ENCODE measurements at regions not wholly inside any gene's neighbourhood (a gene's known extent, or its start where the extent isn't known, plus 50 kb on each side); places are given as distances from the start of the nearest gene placed in this dataset.
"Not testable (repeated sequence)": the region's sequence is repeated elsewhere in the genome, so short reads cannot be mapped to it uniquely, and the experiment has no call there.

GRCh38 chr2:234389661-234390060 is 107.2 kb downstream of the ARL4C start:
- H3K27me3 ChIP-seq (replicated peaks in 2 of 5; ENCODE audit: control insufficient read depth in 4 of 5, insufficient read depth in 5 of 5, low read length in 4 of 5); H3K4me3 ChIP-seq (ENCODE audit: control insufficient read depth in 1 of 7, extremely low read depth in 1 of 7, insufficient read depth in 4 of 7, low read depth in 2 of 7, low read length in 6 of 7); H3K36me3 ChIP-seq (ENCODE audit: control insufficient read depth in 4 of 4, insufficient read depth in 4 of 4, low read length in 3 of 4); CTCF ChIA-PET; H3K4me1 ChIP-seq (ENCODE audit: control extremely low read depth in 1 of 4, control insufficient read depth in 4 of 4, insufficient read depth in 4 of 4, low read length in 3 of 4); H3K9me3 ChIP-seq (ENCODE audit: control extremely low read depth in 1 of 5, control insufficient read depth in 4 of 5, insufficient read depth in 2 of 5, low read depth in 1 of 5, low read length in 4 of 5); H3K27ac ChIP-seq (ENCODE audit: insufficient read depth in 1 of 2, low read depth in 1 of 2, low read length in 2 of 2, poor library complexity in 1 of 2, severe bottlenecking in 2 of 2); POLR2A ChIA-PET: not testable (repeated sequence)
- DNase-seq: peak in 2 of 3 donors; percentile 19 to 30
- WGBS (ENCODE audit: insufficient coverage): 40% methylated on average over 1 of the region's 3 CpGs

DNA sequence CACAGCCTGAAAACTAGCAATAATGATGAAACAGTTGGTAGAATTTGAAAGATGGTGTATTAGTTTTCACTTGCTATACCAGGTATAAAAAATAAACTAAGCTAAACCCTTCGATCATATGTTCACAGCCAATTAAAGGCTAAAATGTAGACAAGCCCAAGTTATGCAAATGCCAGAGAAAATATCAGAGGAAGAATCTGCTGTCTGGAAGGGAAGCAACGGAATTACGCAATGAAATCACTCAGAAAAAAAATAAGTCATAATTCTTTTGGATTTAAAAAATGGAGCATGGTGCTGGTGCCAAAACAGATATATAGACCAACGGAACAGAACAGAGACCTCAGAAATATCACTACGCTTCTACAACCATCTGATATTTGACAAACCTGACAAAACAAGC is 108.3 kb downstream of the ARL4C start:
- no peaks in the 10 kb centered on the region for H3K36me3 ChIP-seq (ENCODE audit: control insufficient read depth in 4 of 4, insufficient read depth in 4 of 4, low read length in 3 of 4)

DNA sequence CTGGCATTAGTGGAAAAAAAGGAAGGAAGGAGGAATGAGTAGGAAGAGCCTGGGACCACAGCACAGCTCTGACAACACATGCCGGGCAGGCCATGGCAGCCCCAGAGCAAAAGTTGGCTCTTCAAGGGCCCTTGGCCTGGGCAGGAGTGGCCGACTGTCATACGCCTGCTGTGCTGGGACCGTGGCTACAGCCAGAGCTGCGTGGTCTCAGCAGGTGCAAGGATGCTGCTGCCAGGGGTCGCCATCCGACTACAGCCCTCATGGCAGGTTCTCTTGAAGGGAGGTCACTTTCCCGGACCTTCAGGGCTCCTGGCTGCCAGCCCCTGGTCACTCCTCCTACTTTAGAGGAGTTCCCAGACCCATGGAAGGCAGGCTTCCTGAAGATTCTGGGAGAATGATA is 109.9 kb downstream of the ARL4C start:
- no peak for DNase-seq
- no peaks in the 10 kb centered on the region for H3K36me3 ChIP-seq (ENCODE audit: control insufficient read depth in 4 of 4, insufficient read depth in 4 of 4, low read length in 3 of 4)
- H3K4me3 ChIP-seq (ENCODE audit: control insufficient read depth in 1 of 7, extremely low read depth in 1 of 7, insufficient read depth in 4 of 7, low read depth in 2 of 7, low read length in 6 of 7): no peak overlapping the region
- ChIA-PET POLR2A (no interaction called here), CTCF (no interaction called here)
- 97% methylated on average over 7 of the region's 8 CpGs for WGBS (ENCODE audit: insufficient coverage)
- H3K9me3 ChIP-seq (ENCODE audit: control extremely low read depth in 1 of 5, control insufficient read depth in 4 of 5, insufficient read depth in 2 of 5, low read depth in 1 of 5, low read length in 4 of 5): peaks cover 0 to 4% (median 0%) of the 10 kb centered on the region in 5 experiments
- H3K27me3 ChIP-seq (replicated peaks in 2 of 5; ENCODE audit: control insufficient read depth in 4 of 5, insufficient read depth in 5 of 5, low read length in 4 of 5): peaks cover 0 to 12% (median 0%) of the 10 kb centered on the region in 5 experiments
- H3K4me1 ChIP-seq (ENCODE audit: control extremely low read depth in 1 of 4, control insufficient read depth in 4 of 4, insufficient read depth in 4 of 4, low read length in 3 of 4): no peaks in the 10 kb centered on the region
- no peak overlapping the region for H3K27ac ChIP-seq (ENCODE audit: insufficient read depth in 1 of 2, low read depth in 1 of 2, low read length in 2 of 2, poor library complexity in 1 of 2, severe bottlenecking in 2 of 2)

More for the DNA sequence above, 108.3 kb downstream of the ARL4C start:
- H3K4me1 ChIP-seq (ENCODE audit: control extremely low read depth in 1 of 4, control insufficient read depth in 4 of 4, insufficient read depth in 4 of 4, low read length in 3 of 4): no peaks in the 10 kb centered on the region
- ChIA-PET CTCF (no interaction called here), POLR2A (no interaction called here)
- H3K27ac ChIP-seq (ENCODE audit: insufficient read depth in 1 of 2, low read depth in 1 of 2, low read length in 2 of 2, poor library complexity in 1 of 2, severe bottlenecking in 2 of 2): no peak overlapping the region
- DNase-seq: no peak
- H3K4me3 ChIP-seq (ENCODE audit: control insufficient read depth in 1 of 7, extremely low read depth in 1 of 7, insufficient read depth in 4 of 7, low read depth in 2 of 7, low read length in 6 of 7): no peak overlapping the region
- peaks cover 0 to 12% (median 0%) of the 10 kb centered on the region in 5 experiments for H3K27me3 ChIP-seq (replicated peaks in 2 of 5; ENCODE audit: control insufficient read depth in 4 of 5, insufficient read depth in 5 of 5, low read length in 4 of 5)
- WGBS (ENCODE audit: insufficient coverage): 100% methylated on average over 1 of the region's 5 CpGs
- H3K9me3 ChIP-seq (ENCODE audit: control extremely low read depth in 1 of 5, control insufficient read depth in 4 of 5, insufficient read depth in 2 of 5, low read depth in 1 of 5, low read length in 4 of 5): peaks cover 0 to 4% (median 0%) of the 10 kb centered on the region in 5 experiments

DNA sequence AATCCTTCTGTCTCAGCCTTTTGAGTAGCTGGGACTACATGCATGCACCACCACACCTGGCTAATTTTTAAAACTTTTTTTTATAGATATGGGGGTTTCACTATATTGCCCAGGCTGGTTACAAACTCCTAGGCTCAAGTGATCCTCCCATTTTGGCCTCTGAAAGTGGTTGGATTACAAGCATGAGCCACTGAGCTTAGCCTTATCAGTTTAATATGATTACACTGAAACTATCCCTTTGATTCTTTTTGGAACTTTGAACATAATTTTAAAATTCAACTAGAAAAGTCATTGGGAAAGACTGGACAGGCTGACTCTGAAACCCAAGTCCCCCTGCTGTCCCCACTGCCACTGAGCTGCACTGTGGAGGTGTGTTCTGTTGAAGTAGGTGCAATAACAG is 114.8 kb downstream of the ARL4C start:
- Histone ChIP-seq H3K27ac (ENCODE audit: insufficient read depth in 1 of 2, low read depth in 1 of 2, low read length in 2 of 2, poor library complexity in 1 of 2, severe bottlenecking in 2 of 2) (no peak overlapping the region), H3K27me3 (replicated peaks in 2 of 5; ENCODE audit: control insufficient read depth in 4 of 5, insufficient read depth in 5 of 5, low read length in 4 of 5) (peaks cover 0 to 19% (median 0%) of the 10 kb centered on the region in 5 experiments), H3K4me1 (ENCODE audit: control extremely low read depth in 1 of 4, control insufficient read depth in 4 of 4, insufficient read depth in 4 of 4, low read length in 3 of 4) (no peaks in the 10 kb centered on the region), H3K4me3 (ENCODE audit: control insufficient read depth in 1 of 7, extremely low read depth in 1 of 7, insufficient read depth in 4 of 7, low read depth in 2 of 7, low read length in 6 of 7) (no peak overlapping the region), H3K9me3 (ENCODE audit: control extremely low read depth in 1 of 5, control insufficient read depth in 4 of 5, insufficient read depth in 2 of 5, low read depth in 1 of 5, low read length in 4 of 5) (peaks cover 0 to 4% (median 0%) of the 10 kb centered on the region in 5 experiments), H3K36me3 (ENCODE audit: control insufficient read depth in 4 of 4, insufficient read depth in 4 of 4, low read length in 3 of 4) (no peaks in the 10 kb centered on the region)
- ChIA-PET CTCF (no interaction called here), POLR2A (no interaction called here)
- DNase-seq: no peak

DNA sequence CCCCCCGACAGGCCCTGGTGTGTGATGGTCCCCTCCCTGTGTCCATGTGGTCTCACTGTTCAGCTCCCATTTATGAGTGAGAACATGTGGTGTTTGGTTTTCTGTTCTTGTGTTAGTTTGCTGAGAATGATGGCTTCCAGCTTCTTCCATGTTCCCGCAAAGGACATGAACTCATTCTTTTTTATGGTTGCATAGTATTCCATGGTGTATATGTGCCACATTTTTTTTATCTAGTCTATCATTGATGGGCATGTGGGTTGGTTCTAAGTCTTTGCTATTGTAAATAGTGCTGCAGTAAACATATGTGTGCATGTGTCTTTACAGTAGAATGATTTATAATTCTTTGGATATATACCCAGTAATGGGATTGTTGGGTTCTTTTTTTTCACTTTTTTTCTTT is 117.9 kb downstream of the ARL4C start:
- H3K36me3 ChIP-seq (ENCODE audit: control insufficient read depth in 4 of 4, insufficient read depth in 4 of 4, low read length in 3 of 4); H3K27ac ChIP-seq (ENCODE audit: insufficient read depth in 1 of 2, low read depth in 1 of 2, low read length in 2 of 2, poor library complexity in 1 of 2, severe bottlenecking in 2 of 2); DNase-seq; H3K9me3 ChIP-seq (ENCODE audit: control extremely low read depth in 1 of 5, control insufficient read depth in 4 of 5, insufficient read depth in 2 of 5, low read depth in 1 of 5, low read length in 4 of 5); H3K4me1 ChIP-seq (ENCODE audit: control extremely low read depth in 1 of 4, control insufficient read depth in 4 of 4, insufficient read depth in 4 of 4, low read length in 3 of 4); H3K4me3 ChIP-seq (ENCODE audit: control insufficient read depth in 1 of 7, extremely low read depth in 1 of 7, insufficient read depth in 4 of 7, low read depth in 2 of 7, low read length in 6 of 7); POLR2A ChIA-PET: not testable (repeated sequence)
- WGBS (ENCODE audit: insufficient coverage): no CpG with 5 or more reads among the region's 2 CpGs
- H3K27me3 ChIP-seq (replicated peaks in 2 of 5; ENCODE audit: control insufficient read depth in 4 of 5, insufficient read depth in 5 of 5, low read length in 4 of 5): peaks cover 0 to 27% (median 0%) of the 10 kb centered on the region in 5 experiments
- CTCF ChIA-PET: interaction anchor here (1.3 kb wide), 1 partner anchor 122 kb away, joined by 4 read pairs; no protein-coding TSS in a partner anchor

DNA sequence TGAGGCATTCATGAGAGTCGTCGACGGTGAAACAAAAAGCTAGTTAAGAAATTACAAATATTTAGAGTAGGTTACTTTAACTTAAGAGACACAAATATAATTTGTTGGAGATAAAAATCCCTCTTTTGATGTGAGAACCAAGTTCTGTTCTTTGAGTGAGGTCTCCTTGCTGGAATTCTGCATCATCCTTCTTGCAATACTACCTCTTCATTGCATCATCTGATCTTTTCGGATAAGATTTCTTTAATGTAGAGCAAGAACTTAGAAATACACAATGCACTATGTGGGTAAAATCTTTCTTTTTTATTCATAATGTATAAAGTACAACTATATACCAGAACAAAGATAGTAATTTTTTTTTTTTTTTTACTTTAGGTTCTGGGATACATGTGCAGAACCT is 118.4 kb downstream of the ARL4C start:
- Histone ChIP-seq H3K36me3 (ENCODE audit: control insufficient read depth in 4 of 4, insufficient read depth in 4 of 4, low read length in 3 of 4) (no peaks in the 10 kb centered on the region), H3K27ac (ENCODE audit: insufficient read depth in 1 of 2, low read depth in 1 of 2, low read length in 2 of 2, poor library complexity in 1 of 2, severe bottlenecking in 2 of 2) (no peak overlapping the region), H3K27me3 (replicated peaks in 2 of 5; ENCODE audit: control insufficient read depth in 4 of 5, insufficient read depth in 5 of 5, low read length in 4 of 5) (peaks cover 0 to 27% (median 0%) of the 10 kb centered on the region in 5 experiments), H3K4me3 (ENCODE audit: control insufficient read depth in 1 of 7, extremely low read depth in 1 of 7, insufficient read depth in 4 of 7, low read depth in 2 of 7, low read length in 6 of 7) (no peak overlapping the region), H3K4me1 (ENCODE audit: control extremely low read depth in 1 of 4, control insufficient read depth in 4 of 4, insufficient read depth in 4 of 4, low read length in 3 of 4) (no peaks in the 10 kb centered on the region), H3K9me3 (ENCODE audit: control extremely low read depth in 1 of 5, control insufficient read depth in 4 of 5, insufficient read depth in 2 of 5, low read depth in 1 of 5, low read length in 4 of 5) (peaks cover 0 to 9% (median 0%) of the 10 kb centered on the region in 5 experiments)
- no CpG with 5 or more reads among the region's 4 CpGs for WGBS (ENCODE audit: insufficient coverage)
- ChIA-PET POLR2A (no interaction called here), CTCF (no interaction called here)
- no peak for DNase-seq

DNA sequence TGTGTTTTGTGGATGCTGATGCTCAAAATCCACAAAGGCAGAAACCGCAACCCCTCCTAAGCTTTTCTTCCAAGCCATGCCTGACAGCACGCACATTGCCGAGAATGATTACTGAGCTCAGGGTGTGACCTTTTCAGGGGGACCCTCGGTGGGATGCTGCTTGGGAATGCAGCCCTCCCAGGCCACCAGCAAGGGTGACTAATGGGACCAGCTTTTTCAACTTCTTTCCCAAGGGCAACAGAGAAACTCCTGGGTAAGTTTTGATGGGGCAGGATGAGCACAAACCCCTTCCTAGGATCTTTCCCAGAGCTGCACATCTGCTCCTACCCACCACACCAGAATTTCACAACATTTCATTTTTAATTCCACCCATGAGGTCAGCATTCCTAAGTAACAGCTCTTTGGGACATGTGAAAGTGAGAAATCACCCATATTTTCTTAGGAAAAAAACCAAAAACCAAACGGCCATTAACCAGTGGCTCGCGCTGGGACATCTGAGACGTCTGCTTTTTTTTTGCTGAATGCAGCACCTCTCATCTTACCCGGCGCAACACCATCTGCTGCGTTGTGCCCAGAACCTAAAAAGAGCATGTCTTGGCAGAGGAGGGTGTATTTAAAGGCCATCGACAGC is 119.0 kb downstream of the ARL4C start:
- ChIA-PET POLR2A (no interaction called here), CTCF (no interaction called here)
- Histone ChIP-seq H3K27me3 (replicated peaks in 2 of 5; ENCODE audit: control insufficient read depth in 4 of 5, insufficient read depth in 5 of 5, low read length in 4 of 5) (peaks cover 0 to 27% (median 0%) of the 10 kb centered on the region in 5 experiments), H3K4me3 (ENCODE audit: control insufficient read depth in 1 of 7, extremely low read depth in 1 of 7, insufficient read depth in 4 of 7, low read depth in 2 of 7, low read length in 6 of 7) (no peak overlapping the region), H3K9me3 (ENCODE audit: control extremely low read depth in 1 of 5, control insufficient read depth in 4 of 5, insufficient read depth in 2 of 5, low read depth in 1 of 5, low read length in 4 of 5) (peaks cover 0 to 9% (median 0%) of the 10 kb centered on the region in 5 experiments), H3K36me3 (ENCODE audit: control insufficient read depth in 4 of 4, insufficient read depth in 4 of 4, low read length in 3 of 4) (no peaks in the 10 kb centered on the region), H3K4me1 (ENCODE audit: control extremely low read depth in 1 of 4, control insufficient read depth in 4 of 4, insufficient read depth in 4 of 4, low read length in 3 of 4) (no peaks in the 10 kb centered on the region), H3K27ac (ENCODE audit: insufficient read depth in 1 of 2, low read depth in 1 of 2, low read length in 2 of 2, poor library complexity in 1 of 2, severe bottlenecking in 2 of 2) (no peak overlapping the region)
- no peak for DNase-seq
- WGBS (ENCODE audit: insufficient coverage): 67% methylated on average over 11 of the region's 12 CpGs
